Endodermal cell (in vitro differentiated cells): ENCODE measurements at regions not wholly inside any gene's neighbourhood (a gene's known extent, or its start where the extent isn't known, plus 50 kb on each side); places are given as distances from the start of the nearest gene placed in this dataset.
"Not testable (repeated sequence)": the region's sequence is repeated elsewhere in the genome, so short reads cannot be mapped to it uniquely, and the experiment has no call there.

Experiments used
- DNase-seq: peaks from one replicate; pipeline ENCODE4 v3.0.0-alpha.2; 2017
- H3K27ac ChIP-seq: 2 replicates; pipeline ENCODE4 v1.5.1; 2013; ENCODE audit warnings: mild to moderate bottlenecking, low read depth, low read length, moderate library complexity
- H3K27me3 ChIP-seq: 2 replicates; pipeline ENCODE4 v1.6.1; 2013; ENCODE audit warnings: mild to moderate bottlenecking, low read length, moderate library complexity; ENCODE audit not compliant: insufficient read depth, control insufficient read depth, poor library complexity, severe bottlenecking
- H3K36me3 ChIP-seq: 2 replicates; pipeline ENCODE4 v1.7.0; 2013; ENCODE audit warnings: mild to moderate bottlenecking, low read length, moderate library complexity; ENCODE audit not compliant: control insufficient read depth, insufficient read depth
- H3K4me1 ChIP-seq: one replicate; pipeline ENCODE4 v1.7.0; 2013; ENCODE audit warnings: low read length; ENCODE audit not compliant: control insufficient read depth, insufficient read depth
- H3K4me3 ChIP-seq: 2 replicates; pipeline ENCODE4 v1.5.1; 2013; ENCODE audit warnings: mild to moderate bottlenecking, low read length, moderate library complexity
- H3K9ac ChIP-seq: 2 replicates; pipeline ENCODE4 v1.6.1; 2013; ENCODE audit warnings: mild to moderate bottlenecking, low read length, moderate library complexity; ENCODE audit not compliant: poor library complexity, severe bottlenecking; ENCODE audit errors: extremely low read depth
- H3K9me3 ChIP-seq: 2 replicates; pipeline ENCODE4 v1.6.1; 2013; ENCODE audit warnings: mild to moderate bottlenecking, low read length, moderate library complexity; ENCODE audit not compliant: control insufficient read depth
- H3K27ac Mint-ChIP-seq: 2 replicates; pipeline ENCODE4 v1.8.0; 2020; ENCODE audit warnings: mixed read lengths
- H3K27me3 Mint-ChIP-seq: 2 replicates; pipeline ENCODE4 v1.8.0; 2021; ENCODE audit warnings: mild to moderate bottlenecking, mixed read lengths; ENCODE audit not compliant: insufficient read depth
- H3K36me3 Mint-ChIP-seq: 2 replicates; pipeline ENCODE4 v1.8.0; 2020; ENCODE audit warnings: low read depth, mixed read lengths
- H3K4me1 Mint-ChIP-seq: 2 replicates; pipeline ENCODE4 v1.8.0; 2020; ENCODE audit warnings: mixed read lengths
- H3K4me3 Mint-ChIP-seq: 2 replicates; pipeline ENCODE4 v1.8.0; 2020; ENCODE audit warnings: mild to moderate bottlenecking, moderate library complexity, mixed read lengths
- H3K9me3 Mint-ChIP-seq: 2 replicates; pipeline ENCODE4 v1.8.0; 2020; ENCODE audit warnings: mild to moderate bottlenecking, mixed read lengths
- WGBS, 2 experiments: methylation state at CpG; one replicate each; pipeline versions ENCODE4 v1.1.5 to v1.1.7; 2013; ENCODE audit warnings: missing lambda C conversion rate in 2 of 2, mixed read lengths in 1 of 2; ENCODE audit not compliant: insufficient coverage in 1 of 2, insufficient read length in 1 of 2; 5-methylcytosine and 5-hydroxymethylcytosine counted together
- TF ChIP-seq, protein P1 (sequence below): fragments of 200-600 bp; sonication (generic); conservative IDR thresholded peaks from 2 replicates; pipeline ENCODE4 v1.5.0; 2021; ENCODE audit warnings: antibody characterized with exemption, mild to moderate bottlenecking

DNA sequence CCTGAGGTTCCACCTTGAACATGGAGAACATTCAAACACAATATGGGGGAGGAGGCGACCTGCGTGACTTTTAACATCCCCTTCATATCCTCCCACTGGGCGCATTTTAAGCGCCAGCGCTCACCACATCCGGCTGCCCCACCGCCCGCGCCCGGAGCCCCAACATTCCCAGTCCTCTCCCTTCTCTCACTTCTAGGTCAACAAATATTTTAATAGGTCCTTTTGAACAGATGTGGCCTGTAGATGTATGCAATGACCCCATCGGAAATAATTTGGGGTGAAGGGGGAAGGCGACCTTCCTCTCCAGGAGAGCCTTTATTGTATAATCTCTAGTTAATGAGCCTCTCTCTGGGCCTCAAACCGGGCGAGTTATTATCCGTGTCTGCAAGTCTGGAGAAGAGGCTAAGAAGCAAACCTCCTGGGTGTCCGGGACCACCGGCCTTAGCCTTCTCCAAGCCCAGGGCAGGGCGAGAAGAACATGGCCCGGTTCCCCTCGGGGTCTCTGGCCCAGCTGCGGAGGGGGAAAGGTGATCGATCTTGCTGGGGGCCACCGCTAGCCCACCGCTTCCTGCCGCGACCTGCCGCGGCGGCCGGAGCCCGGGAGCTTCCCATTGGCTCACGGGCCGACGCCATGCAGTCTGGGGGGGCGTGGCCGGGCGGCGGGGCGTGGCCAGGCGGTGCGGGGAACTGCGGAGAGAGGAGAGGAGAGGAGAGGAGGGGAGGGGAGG is 83.2 kb upstream of the HMGA2 start:
- H3K36me3 ChIP-seq = no peaks in the 10 kb centered on the region
- H3K4me3 ChIP-seq = peak overlapping the region; percentile 84
- peaks cover 3% of the 10 kb centered on the region for H3K4me1 ChIP-seq
- Mint-ChIP-seq H3K27me3 (peaks cover 19% of the 10 kb centered on the region), H3K27ac (peak overlapping the region; percentile 86), H3K9me3 (peaks cover 9% of the 10 kb centered on the region), H3K36me3 (no peaks in the 10 kb centered on the region), H3K4me3 (peak overlapping the region; percentile 77), H3K4me1 (peaks cover 25% of the 10 kb centered on the region)
- peak overlapping the region; percentile 45 for H3K9ac ChIP-seq
- H3K27ac ChIP-seq = peak overlapping the region; percentile 89
- peaks cover 17% of the 10 kb centered on the region for H3K9me3 ChIP-seq
- 11 to 12% methylated on average over 5 to 33 of the region's 42 CpGs for WGBS, 2 experiments
- peak; percentile 99 for DNase-seq
- TF ChIP-seq, protein P1, sequence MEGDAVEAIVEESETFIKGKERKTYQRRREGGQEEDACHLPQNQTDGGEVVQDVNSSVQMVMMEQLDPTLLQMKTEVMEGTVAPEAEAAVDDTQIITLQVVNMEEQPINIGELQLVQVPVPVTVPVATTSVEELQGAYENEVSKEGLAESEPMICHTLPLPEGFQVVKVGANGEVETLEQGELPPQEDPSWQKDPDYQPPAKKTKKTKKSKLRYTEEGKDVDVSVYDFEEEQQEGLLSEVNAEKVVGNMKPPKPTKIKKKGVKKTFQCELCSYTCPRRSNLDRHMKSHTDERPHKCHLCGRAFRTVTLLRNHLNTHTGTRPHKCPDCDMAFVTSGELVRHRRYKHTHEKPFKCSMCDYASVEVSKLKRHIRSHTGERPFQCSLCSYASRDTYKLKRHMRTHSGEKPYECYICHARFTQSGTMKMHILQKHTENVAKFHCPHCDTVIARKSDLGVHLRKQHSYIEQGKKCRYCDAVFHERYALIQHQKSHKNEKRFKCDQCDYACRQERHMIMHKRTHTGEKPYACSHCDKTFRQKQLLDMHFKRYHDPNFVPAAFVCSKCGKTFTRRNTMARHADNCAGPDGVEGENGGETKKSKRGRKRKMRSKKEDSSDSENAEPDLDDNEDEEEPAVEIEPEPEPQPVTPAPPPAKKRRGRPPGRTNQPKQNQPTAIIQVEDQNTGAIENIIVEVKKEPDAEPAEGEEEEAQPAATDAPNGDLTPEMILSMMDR = no peak
- H3K27me3 ChIP-seq = no peaks in the 10 kb centered on the region

DNA sequence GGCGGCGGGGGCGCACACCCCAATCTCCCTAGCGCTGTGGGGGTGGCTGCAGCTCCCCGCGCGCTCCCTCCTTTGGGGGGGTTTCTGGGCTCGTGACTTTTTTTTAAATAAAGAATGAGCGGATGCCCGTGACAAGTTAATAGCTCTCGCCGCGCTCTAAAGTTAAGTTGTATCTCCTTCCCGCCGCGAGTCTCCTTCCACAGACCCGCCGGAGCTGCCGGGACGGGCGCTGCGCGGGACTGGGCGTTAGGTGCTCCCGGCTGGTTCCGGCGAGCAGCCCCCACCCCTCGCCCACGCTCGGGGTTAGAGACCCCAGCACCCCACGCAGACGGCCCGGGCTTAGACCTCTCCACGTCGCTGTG is 82.6 kb upstream of the HMGA2 start:
- peaks cover 25% of the 10 kb centered on the region for H3K4me1 Mint-ChIP-seq
- Histone ChIP-seq H3K4me1 (peaks cover 3% of the 10 kb centered on the region), H3K9ac (peak overlapping the region; percentile 49), H3K27me3 (no peaks in the 10 kb centered on the region), H3K9me3 (peaks cover 20% of the 10 kb centered on the region), H3K36me3 (no peaks in the 10 kb centered on the region), H3K4me3 (peak overlapping the region; percentile 82), H3K27ac (peak overlapping the region; percentile 94)
- no peaks in the 10 kb centered on the region for H3K36me3 Mint-ChIP-seq
- peaks cover 19% of the 10 kb centered on the region for H3K27me3 Mint-ChIP-seq
- H3K9me3 Mint-ChIP-seq = peaks cover 9% of the 10 kb centered on the region
- H3K27ac Mint-ChIP-seq = peak overlapping the region; percentile 92
- TF ChIP-seq, protein P1 = no peak
- 0 to 1% methylated on average over 6 to 34 of the region's 35 CpGs for WGBS, 2 experiments
- peak overlapping the region; percentile 77 for H3K4me3 Mint-ChIP-seq
- DNase-seq = peak; percentile 81

DNA sequence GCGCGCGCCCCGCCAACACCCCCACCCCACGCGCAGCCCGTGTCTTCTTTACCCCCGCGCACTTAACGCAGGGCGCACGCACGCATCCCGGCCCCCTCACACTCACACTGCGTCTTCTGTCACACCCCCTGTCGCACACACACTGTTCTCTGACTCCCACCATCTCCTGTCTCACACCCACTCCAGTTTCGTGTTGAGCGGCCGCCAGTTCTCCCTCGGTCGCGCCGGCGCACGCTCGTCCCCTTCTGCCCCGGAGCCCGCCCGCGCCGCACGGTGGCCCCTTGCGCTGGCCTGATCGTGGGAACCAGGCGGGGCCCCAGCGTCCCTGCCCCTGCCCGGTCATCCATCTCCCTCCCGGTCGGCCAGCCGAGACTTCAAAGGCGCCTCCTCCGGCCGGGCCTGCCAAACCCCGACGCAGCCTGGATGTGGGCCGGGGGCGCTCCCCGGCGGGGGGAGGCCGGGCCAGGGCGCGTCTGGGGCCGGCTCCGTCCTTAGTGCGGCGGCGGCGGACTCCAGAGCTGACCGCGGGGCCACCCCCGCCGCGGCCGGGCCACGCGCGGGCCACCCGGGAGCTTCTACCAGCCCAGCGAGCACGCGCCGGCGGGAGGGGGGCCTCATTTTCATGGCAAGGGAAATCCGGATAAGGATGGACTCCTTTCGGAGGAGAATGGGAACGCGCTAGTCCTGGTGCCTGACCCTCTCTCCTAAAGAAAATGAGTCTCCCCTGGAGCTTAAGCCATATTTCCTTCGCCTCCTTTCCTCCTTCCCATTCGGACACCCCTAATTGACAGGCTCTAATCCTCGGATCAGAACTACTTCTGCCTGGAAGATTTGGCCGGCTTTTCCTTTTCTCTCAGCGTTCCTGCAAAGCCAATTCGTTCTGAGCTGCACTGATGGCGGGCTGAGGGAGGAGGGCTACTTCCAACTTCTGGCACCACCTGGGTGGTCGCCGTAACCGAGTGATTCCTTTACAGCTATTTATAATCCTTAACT is 82.0 kb upstream of the HMGA2 start:
- peaks cover 3% of the 10 kb centered on the region for H3K4me1 ChIP-seq
- Mint-ChIP-seq H3K27ac (peak overlapping the region; percentile 92), H3K9me3 (peaks cover 9% of the 10 kb centered on the region), H3K4me1 (peaks cover 28% of the 10 kb centered on the region), H3K27me3 (peaks cover 19% of the 10 kb centered on the region), H3K36me3 (no peaks in the 10 kb centered on the region), H3K4me3 (peak overlapping the region; percentile 77)
- peak overlapping the region; percentile 49 for H3K9ac ChIP-seq
- H3K9me3 ChIP-seq = peaks cover 20% of the 10 kb centered on the region
- peak overlapping the region; percentile 94 for H3K27ac ChIP-seq
- 2% methylated on average over 14 to 84 of the region's 87 CpGs for WGBS, 2 experiments
- no peaks in the 10 kb centered on the region for H3K27me3 ChIP-seq
- no peaks in the 10 kb centered on the region for H3K36me3 ChIP-seq
- TF ChIP-seq, protein P1 = peak; percentile 42
- peak overlapping the region; percentile 82 for H3K4me3 ChIP-seq
- DNase-seq = peak; percentile 96

DNA sequence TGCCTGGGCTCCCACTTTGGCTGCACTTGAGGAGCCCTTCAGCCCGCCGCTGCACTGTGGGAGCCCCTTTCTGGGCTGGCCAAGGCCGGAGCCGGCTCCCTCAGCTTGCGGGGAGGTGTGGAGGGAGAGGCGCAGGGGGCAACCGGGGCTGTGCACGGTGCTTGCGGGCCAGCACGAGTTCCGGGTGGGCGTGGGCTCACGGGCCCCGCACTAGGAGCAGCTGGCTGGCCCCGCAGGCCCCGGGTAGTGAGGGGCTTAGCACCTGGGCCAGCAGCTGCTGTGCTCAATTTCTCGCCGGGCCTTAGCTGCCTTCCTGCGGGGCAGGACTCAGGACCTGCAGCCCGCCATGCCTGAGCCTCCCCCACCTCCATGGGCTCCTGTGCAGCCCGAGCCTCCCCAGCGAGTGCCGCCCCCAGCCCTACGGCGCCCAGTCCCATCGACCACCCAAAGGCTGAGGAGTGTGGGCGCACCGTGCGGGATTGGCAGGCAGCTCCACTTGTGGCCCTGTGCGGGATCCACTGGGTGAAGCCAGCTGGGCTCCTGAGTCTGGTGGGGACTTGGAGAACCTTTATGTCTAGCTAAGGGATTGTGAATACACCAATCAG is 79.9 kb upstream of the HMGA2 start:
- H3K9me3 ChIP-seq = peaks cover 20% of the 10 kb centered on the region
- 96 to 98% methylated on average over 11 to 30 of the region's 30 CpGs for WGBS, 2 experiments
- Mint-ChIP-seq H3K27me3 (peaks cover 15% of the 10 kb centered on the region), H3K4me1 (peaks cover 25% of the 10 kb centered on the region)
- not testable (repeated sequence) for H3K27ac Mint-ChIP-seq, H3K4me3 ChIP-seq, H3K4me1 ChIP-seq, H3K9me3 Mint-ChIP-seq, H3K9ac ChIP-seq, DNase-seq, H3K36me3 ChIP-seq, H3K4me3 Mint-ChIP-seq, H3K36me3 Mint-ChIP-seq, H3K27ac ChIP-seq, H3K27me3 ChIP-seq
